HG03460 (cell line): ENCODE measurements at regions not wholly inside any gene's neighbourhood (a gene's known extent, or its start where the extent isn't known, plus 50 kb on each side); places are given as distances from the start of the nearest gene placed in this dataset.

Experiments
- ATAC-seq: cut with Tn5 transposase; IDR thresholded peaks from one replicate; pipeline ENCODE4 v1.9.1; 2021; ENCODE audit not compliant: unreplicated experiment

GRCh38 chr5:20494706-20495105 is 506.7 kb upstream of the CDH18 start:
- no peak for ATAC-seq

DNA sequence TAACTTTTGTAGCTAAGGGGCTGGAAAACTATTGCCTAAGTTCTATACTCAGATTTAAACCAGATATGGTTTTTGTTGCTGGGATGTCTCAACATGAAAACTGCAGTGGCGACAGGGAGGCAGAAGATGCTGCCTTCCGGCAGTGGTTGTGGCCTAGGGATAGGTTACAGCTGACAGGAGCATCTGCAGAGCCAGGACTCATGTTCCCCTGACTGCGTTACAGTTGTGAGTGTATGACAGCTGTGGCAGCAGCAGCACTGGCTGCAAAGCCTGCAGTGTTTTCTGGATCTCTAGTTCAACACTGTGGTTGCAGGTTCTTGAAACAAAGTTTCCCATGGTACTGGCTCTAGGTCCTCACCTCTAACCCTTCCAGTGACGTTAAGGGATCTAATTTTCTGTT is 498.8 kb upstream of the CDH18 start:
- no peak for ATAC-seq

DNA sequence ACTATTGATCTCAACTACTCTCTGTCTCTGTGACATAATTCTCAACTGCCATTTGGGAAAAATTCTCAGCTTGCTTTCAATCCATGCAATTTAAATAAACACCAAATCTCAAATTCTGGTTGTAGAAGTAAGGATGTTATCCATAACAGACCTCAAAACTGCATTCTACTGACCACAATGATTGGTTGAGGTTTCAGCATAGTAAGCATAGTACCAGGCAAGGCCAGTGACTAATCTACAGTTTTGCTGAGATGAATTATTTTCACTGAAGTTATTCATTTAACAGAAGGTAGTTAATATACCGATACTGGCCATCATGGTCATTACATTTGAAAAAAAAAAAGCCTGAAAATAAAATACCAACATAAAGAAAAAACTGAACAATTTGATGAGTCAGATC is 488.0 kb upstream of the CDH18 start:
- no peak for ATAC-seq

DNA sequence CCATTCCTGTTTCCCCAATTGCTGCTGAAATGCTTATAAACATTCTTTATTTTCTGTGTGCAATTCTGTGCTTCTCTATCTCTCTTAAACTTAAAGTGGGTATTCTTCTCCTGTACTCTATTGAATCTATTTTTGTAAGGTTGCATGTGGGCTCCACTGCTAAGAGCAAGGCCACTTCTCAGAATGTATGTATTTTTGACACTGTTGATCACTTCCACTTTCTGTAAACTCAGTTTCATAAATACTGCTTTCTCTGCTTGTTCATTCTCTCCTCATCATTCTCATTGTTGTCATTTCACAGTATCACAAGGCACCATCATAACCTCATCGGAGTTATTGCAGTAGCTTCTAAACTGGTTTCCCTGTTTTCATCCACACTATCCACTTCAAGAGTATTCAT is 483.0 kb upstream of the CDH18 start:
- no peak for ATAC-seq

DNA sequence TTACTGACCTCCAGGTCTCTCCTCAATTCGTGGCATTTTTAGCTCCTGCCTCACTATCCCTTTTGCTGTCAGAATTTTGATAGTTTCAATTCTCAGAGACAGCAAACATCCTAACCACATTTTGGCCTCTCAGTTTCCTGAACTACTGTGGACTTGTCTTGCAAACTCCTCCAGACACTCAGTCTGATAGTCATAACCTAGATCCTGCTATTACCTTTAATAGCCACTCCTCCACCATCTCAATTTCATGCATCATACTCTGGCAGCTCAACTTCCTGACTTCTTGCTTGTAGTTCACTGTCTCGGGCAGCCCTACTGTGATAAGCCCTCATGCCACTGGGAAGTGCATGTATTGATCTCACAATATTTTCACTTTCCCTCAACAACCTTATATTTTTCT is 481.8 kb upstream of the CDH18 start:
- ATAC-seq, result no peak

DNA sequence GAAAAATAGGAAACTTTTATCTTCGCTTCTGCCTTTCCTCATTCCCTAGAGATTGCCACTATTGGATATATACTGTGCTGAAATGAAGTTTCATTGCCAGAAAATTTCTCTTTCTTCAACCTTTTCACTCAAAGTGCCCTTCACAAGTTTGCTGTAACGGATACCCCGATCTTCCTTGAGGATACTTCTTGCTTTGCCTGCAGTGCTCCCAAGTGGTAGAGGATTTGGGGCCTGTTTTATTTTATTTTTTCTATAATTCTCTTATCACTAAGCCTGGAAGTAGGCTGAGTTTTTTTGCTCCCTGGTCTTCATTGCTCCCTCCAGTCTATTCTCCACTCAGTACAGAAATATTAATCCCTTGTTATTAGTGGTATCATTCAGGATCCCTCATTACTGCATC is 481.4 kb upstream of the CDH18 start:
- ATAC-seq, result no peak

DNA sequence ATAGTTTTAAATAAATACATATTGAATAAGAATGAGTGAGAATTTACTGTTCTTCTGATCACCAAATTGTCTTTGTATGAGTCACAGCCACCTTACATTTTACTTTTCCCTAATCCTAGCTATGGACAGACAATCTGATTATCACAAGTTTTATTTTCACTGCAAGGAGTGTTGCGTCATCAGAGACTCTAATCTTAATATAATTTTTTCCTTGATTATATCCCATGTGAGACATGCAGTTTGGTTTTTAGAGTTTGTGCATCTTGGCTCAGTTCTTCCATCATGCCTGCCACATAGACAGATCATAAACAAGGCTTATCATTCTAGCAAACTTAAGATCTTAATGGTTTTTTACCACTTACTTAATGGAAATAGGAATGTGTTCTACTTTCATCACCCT is 478.5 kb upstream of the CDH18 start:
- no peak for ATAC-seq

GRCh38 chr5:20463206-20463605 is 475.2 kb upstream of the CDH18 start:
- no peak for ATAC-seq

DNA sequence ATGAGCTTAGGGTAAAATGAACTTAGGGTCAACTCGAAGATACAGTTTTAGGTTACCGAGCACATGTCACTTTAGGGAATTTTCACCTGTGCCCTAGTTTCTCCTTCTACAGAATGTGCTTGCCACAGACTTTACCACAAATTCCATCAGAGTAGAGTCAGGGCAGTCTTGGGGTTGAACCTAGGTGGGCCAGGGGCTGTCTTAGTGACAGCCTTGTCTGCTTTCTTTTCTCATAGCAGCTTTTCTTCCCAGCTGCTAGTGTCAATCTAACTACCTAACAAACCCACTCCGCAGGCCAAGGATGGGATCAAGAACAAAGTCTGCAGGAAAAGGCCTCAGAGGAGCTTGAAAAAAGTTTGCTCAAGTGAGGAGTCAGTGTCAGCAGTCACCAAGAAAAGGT is 458.1 kb upstream of the CDH18 start:
- ATAC-seq, result no peak

DNA sequence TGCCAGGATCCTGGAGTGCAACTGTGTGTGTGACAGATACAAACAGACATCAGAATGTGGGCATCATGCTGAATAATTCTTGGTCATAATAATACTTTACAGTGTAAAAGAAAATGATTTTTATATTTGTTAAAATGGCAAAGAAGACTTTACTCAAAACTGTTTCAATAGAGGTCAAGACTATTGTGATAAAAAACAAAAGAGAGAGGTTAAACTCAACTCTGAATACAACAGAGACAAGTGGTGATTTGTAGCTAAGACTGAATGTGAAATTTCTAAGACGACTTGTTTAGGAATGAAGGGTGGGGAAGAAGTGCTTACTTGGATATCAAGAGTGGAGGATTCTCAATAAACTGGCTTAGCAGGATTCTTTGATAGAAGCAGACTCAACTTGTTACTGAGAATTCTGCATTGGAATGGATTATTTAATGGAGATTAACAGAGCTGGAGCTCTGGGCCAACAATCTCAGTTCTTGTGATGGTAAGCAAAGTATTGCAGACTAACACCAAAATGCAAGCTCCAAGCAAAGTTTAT is 457.4 kb upstream of the CDH18 start:
- ATAC-seq, result no peak

DNA sequence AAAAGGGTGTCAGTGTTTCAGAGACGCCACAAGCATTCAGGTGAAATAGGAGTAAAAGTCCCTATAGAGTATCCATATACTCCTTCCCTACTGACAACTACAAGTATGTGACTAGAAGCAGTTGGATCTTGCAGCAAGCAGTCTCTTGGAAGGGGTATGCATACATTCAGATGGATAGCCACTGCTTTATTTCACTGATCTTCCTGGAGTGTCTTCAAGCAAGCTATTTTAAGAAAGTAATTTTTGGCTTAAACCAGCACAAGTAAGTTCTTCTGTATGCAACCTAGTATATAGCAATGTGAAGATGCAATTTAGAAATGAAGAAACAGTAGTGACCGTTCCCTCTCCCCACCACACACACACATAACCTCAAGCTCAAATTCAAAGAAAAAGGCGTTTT is 446.8 kb upstream of the CDH18 start:
- ATAC-seq, result no peak

- ATAC-seq, result no peak
These were observed 433.1 kb upstream of the CDH18 start for GRCh38 chr5:20420991-20421595.
